Glutamatergic neuron (in vitro differentiated cells): ENCODE measurements at regions not wholly inside any gene's neighbourhood (a gene's known extent, or its start where the extent isn't known, plus 50 kb on each side); places are given as distances from the start of the nearest gene placed in this dataset.
"Not testable (repeated sequence)": the region's sequence is repeated elsewhere in the genome, so short reads cannot be mapped to it uniquely, and the experiment has no call there.

ENCODE experiments used
- DNase-seq: peaks from one replicate; pipeline ENCODE4 v3.0.0; 2022
- H3K27ac Mint-ChIP-seq: one replicate; pipeline ENCODE4 v1.8.0; 2020; ENCODE audit warnings: mild to moderate bottlenecking, mixed read lengths, inconsistent platforms; ENCODE audit not compliant: unreplicated experiment
- H3K27me3 Mint-ChIP-seq: one replicate; pipeline ENCODE4 v1.8.0; 2020; ENCODE audit warnings: mild to moderate bottlenecking, moderate library complexity, mixed read lengths, inconsistent platforms; ENCODE audit not compliant: unreplicated experiment
- H3K36me3 Mint-ChIP-seq: one replicate; pipeline ENCODE4 v1.8.0; 2020; ENCODE audit warnings: mild to moderate bottlenecking, mixed read lengths, inconsistent platforms; ENCODE audit not compliant: unreplicated experiment
- H3K4me1 Mint-ChIP-seq: one replicate; pipeline ENCODE4 v1.8.0; 2020; ENCODE audit warnings: mild to moderate bottlenecking, low read depth, mixed read lengths, inconsistent platforms; ENCODE audit not compliant: unreplicated experiment
- H3K4me3 Mint-ChIP-seq: one replicate; pipeline ENCODE4 v1.8.0; 2020; ENCODE audit warnings: mild to moderate bottlenecking, mixed read lengths, inconsistent platforms; ENCODE audit not compliant: unreplicated experiment
- H3K9me3 Mint-ChIP-seq: one replicate; pipeline ENCODE4 v1.8.0; 2020; ENCODE audit warnings: mild to moderate bottlenecking, moderate library complexity, mixed read lengths, inconsistent platforms; ENCODE audit not compliant: unreplicated experiment

- not testable (repeated sequence) for DNase-seq, H3K27ac Mint-ChIP-seq, H3K9me3 Mint-ChIP-seq, H3K4me1 Mint-ChIP-seq, H3K4me3 Mint-ChIP-seq, H3K27me3 Mint-ChIP-seq, H3K36me3 Mint-ChIP-seq
Observed at GRCh38 chr22:15772337-15772736, 82.5 kb downstream of the POTEH start.

- H3K4me3 Mint-ChIP-seq, H3K36me3 Mint-ChIP-seq, H3K27me3 Mint-ChIP-seq, H3K9me3 Mint-ChIP-seq, H3K27ac Mint-ChIP-seq, DNase-seq, H3K4me1 Mint-ChIP-seq: not testable (repeated sequence)
Observed at GRCh38 chr22:15775118-15775517, 85.3 kb downstream of the POTEH start.

DNA sequence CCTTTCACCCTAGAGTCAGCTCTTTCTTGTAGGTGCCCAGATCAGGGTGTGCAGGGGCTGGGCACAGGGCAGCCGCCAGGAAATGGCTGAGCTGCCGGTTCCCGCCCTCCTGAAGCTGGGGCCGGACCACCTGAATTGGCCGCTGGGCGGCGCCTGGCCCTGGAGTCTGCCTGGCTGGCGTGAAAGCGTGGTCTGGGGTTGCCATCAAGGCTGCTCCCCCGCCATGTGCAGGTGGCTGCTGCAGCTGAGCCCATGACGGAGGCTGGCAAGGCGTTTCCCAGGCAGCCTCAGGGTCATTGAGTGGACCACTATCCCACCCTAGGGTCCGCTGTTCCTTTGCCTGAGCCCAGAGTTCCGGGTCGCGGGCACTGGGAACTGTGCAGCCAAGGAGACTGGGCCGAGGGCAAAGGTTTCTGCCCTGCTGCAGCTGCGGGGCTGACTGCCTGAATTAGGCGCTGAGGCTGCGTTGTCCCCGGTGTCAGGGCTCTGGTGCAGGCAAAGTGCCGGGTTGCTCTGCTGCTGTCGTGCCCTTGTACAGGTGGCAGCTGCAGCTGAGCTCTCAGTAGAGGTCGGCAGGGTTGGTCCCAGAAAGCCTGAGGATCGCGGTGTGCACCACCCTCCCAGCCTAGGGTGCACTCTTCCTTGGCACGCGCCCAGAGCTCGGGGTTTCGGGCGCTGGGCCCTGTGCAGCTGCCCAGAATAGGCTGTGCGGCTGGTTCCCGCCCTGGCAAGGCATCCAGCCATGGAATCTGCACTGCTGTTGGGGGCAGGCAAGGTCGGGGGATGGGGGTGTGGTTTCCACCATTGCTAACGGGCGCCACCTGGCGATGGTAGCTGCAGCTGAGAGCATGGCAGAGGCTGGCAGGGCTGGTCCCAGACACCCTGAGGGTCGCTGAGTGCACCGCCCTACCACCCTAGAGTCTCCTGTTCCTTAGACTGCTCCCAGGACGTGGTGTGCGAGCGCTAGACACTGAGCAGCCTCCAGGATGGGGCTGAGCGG, 86.1 kb downstream of the POTEH start:
- H3K36me3 Mint-ChIP-seq, H3K4me3 Mint-ChIP-seq, DNase-seq, H3K4me1 Mint-ChIP-seq, H3K27me3 Mint-ChIP-seq, H3K27ac Mint-ChIP-seq, H3K9me3 Mint-ChIP-seq: not testable (repeated sequence)

DNA sequence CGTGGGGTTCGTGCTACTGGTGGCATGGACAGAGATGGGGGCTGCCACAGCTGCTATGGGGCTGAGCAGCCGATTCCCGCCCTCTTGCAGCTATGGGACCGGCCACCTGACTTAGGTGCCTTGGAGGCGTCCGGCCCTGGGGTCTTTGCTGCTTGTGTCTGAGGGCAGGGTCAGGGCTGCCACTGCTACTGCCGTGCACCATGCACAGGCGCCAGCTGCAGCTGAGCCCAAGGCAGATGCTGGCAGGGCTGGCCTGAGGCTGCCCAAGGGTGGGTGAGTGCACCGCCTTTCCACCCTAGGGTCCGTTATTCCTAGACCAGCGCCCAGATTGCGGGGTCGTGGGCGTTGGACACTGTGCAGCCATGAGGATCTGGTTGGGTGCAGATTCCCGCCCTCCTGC, 86.9 kb downstream of the POTEH start:
- not testable (repeated sequence) for H3K36me3 Mint-ChIP-seq, H3K4me3 Mint-ChIP-seq, DNase-seq, H3K4me1 Mint-ChIP-seq, H3K27me3 Mint-ChIP-seq, H3K9me3 Mint-ChIP-seq, H3K27ac Mint-ChIP-seq

DNA sequence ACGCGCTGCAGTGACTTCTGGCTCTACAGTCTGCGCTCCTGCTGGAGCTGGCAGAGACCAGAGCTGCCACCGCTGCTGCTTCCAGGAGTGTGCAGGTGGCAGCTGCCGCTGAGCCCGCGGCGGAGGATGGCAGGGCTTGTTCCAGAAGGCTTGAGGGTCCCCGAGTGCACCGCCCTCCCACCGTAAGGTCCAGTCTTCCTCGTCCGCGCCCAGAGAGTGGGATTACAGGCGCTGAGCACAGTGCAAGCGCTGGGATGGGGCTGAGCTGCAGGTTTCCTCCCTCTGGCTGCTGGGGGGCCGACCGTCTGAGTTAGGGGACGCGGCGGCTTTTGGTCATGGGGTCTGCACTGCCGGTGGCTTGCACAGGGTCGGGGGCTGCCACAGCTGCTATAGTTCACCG, 87.3 kb downstream of the POTEH start:
- not testable (repeated sequence) for H3K9me3 Mint-ChIP-seq, H3K4me3 Mint-ChIP-seq, DNase-seq, H3K27me3 Mint-ChIP-seq, H3K27ac Mint-ChIP-seq, H3K4me1 Mint-ChIP-seq, H3K36me3 Mint-ChIP-seq

GRCh38 chr22:15777557-15777956, 87.7 kb downstream of the POTEH start:
- DNase-seq, H3K27me3 Mint-ChIP-seq, H3K27ac Mint-ChIP-seq, H3K36me3 Mint-ChIP-seq, H3K9me3 Mint-ChIP-seq, H3K4me3 Mint-ChIP-seq, H3K4me1 Mint-ChIP-seq: not testable (repeated sequence)

- DNase-seq, H3K36me3 Mint-ChIP-seq, H3K4me3 Mint-ChIP-seq, H3K4me1 Mint-ChIP-seq, H3K27ac Mint-ChIP-seq, H3K9me3 Mint-ChIP-seq, H3K27me3 Mint-ChIP-seq: not testable (repeated sequence)
Observed at GRCh38 chr22:15778366-15778765, 88.5 kb downstream of the POTEH start.

GRCh38 chr22:15781652-15782051, 91.8 kb downstream of the POTEH start:
- not testable (repeated sequence) for H3K27ac Mint-ChIP-seq, H3K4me3 Mint-ChIP-seq, H3K27me3 Mint-ChIP-seq, H3K4me1 Mint-ChIP-seq, H3K36me3 Mint-ChIP-seq, DNase-seq, H3K9me3 Mint-ChIP-seq

DNA sequence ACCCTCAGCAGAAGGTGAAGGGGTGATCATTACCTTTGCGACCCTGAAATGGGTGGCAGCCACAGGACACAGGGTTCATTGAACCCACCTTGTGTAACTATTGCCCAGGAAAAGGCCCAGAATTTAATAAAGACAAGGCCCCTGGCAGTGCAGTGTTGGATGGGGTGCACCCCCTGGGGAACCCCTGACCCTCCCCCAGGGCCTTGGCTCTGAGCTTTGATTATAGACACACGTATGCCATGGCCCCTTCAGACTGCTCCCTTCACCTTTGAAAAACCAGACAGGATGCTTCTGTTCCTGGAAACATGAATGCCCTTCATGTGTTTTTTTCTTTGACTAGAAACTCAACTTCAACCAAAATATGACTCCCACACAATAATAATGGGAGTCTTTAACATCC, 93.1 kb downstream of the POTEH start:
- not testable (repeated sequence) for H3K27ac Mint-ChIP-seq, DNase-seq, H3K4me1 Mint-ChIP-seq, H3K36me3 Mint-ChIP-seq, H3K9me3 Mint-ChIP-seq, H3K4me3 Mint-ChIP-seq, H3K27me3 Mint-ChIP-seq

GRCh38 chr22:15784383-15785085, 94.7 kb downstream of the POTEH start:
- not testable (repeated sequence) for DNase-seq, H3K27me3 Mint-ChIP-seq, H3K9me3 Mint-ChIP-seq, H3K36me3 Mint-ChIP-seq, H3K4me1 Mint-ChIP-seq, H3K4me3 Mint-ChIP-seq, H3K27ac Mint-ChIP-seq

DNA sequence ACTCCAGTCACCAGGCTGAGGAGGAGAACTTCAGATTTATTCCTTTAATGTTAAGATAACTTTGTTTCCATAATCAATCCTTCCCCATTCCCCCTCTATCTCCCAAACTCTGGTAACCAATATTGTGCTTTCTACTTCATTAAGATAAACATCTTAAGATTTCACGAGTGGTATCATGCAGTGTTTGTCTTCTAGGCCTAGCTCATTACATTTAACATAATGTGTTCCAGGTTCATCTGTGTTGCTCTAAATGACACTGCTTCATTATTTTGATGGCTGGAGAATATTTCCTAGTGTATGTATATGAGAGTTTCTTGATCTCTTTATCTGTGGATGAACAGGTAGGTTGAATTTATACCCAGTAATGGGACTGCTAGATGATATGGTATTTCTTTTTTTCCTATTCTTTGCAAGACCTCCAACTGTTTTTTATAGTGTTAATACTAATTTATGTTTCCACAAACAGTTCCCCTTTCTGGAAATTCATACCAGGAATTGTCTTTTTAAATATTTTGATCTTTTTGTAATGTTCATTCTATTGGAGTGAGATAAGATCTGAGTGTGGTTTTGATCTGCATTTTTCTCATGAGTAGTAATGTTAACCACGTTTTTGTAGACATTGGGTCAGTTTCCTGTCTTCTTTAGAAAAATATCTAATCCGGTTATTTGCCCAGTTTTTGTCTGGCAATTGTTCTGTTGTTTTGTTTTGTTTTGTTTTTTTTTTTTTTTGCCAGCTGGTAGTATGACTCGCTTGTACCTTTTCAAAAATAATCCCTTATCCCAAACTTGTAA, 97.3 kb downstream of the POTEH start:
- not testable (repeated sequence) for H3K9me3 Mint-ChIP-seq, H3K36me3 Mint-ChIP-seq, DNase-seq, H3K27ac Mint-ChIP-seq, H3K27me3 Mint-ChIP-seq, H3K4me3 Mint-ChIP-seq, H3K4me1 Mint-ChIP-seq

GRCh38 chr22:15791557-15791956, 101.7 kb downstream of the POTEH start:
- not testable (repeated sequence) for H3K27ac Mint-ChIP-seq, DNase-seq, H3K4me3 Mint-ChIP-seq, H3K36me3 Mint-ChIP-seq, H3K9me3 Mint-ChIP-seq, H3K4me1 Mint-ChIP-seq, H3K27me3 Mint-ChIP-seq
